ENCODE measurements at regions not wholly inside any gene's neighbourhood (a gene's known extent, or its start where the extent isn't known, plus 50 kb on each side); places are given as distances from the start of the nearest gene placed in this dataset.
"Not testable (repeated sequence)": the region's sequence is repeated elsewhere in the genome, so short reads cannot be mapped to it uniquely, and the experiment has no call there.

DNA sequence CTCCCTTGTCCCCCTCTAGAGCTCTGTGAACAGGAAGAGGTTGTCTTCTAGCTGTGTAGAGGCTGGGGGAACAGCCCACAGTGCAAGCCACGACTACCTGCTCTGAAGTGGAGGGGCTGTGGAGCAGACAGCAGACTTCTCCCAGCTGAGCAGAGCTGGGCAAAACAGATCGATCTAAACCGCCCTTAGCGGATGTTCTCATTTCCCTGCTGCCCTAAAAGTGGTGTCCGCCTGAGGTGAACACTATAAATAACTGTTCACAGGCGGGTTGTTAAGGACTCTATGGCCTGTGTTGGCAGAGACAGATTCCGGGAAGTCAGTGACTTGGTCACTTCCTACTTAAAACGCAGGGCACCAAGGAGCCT lies 203.2 kb downstream of the RHOU start:
- Mint-ChIP-seq H3K36me3 (ENCODE audit: low read depth) (no peaks in the 10 kb centered on the region), H3K27me3 (peaks cover 3% of the 10 kb centered on the region), H3K4me3 (no peak overlapping the region), H3K9me3 (no peaks in the 10 kb centered on the region), H3K27ac (peak overlapping the region; percentile 69), H3K4me1 (ENCODE audit: low read depth) (peaks cover 82% of the 10 kb centered on the region)
- intact Hi-C loops (cut with micrococcal nuclease), result no loop called here

DNA sequence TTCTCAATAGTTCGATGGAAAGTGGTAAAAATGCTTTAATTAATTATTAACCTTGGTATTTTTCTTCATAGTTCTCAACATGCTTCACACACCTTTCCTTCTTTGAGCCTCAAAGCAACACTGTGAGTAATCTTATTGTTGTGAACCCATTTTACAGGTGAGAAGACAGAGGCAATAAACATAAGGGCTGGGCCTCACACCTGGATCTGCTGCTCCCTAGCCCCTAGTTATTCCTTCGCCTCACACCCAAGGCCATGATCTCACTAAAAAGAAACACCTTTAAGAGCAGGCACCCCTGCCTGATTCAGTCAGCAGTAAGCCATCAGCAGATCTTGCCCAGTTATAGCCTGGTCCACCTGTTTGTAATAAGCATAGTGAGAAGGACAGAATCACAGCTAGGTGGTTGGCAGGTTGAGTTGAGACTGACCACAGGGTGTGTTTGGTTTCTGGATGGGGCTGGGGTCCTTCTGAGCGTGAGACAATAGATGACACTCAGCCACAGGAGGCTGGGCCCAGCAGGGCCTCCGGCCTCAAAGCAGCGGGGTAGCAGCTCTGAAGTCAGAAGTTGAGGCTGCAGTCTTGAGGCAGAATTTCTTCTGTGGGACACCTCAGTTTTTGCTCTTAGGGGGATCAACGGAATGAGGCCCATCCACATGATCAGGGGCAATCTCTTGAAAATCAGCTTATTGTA lies 203.9 kb downstream of the RHOU start:
- Mint-ChIP-seq H3K36me3 (ENCODE audit: low read depth) (no peaks in the 10 kb centered on the region), H3K4me3 (no peak overlapping the region), H3K4me1 (ENCODE audit: low read depth) (peaks cover 83% of the 10 kb centered on the region), H3K27ac (peak overlapping the region; percentile 69), H3K27me3 (no peaks in the 10 kb centered on the region), H3K9me3 (no peaks in the 10 kb centered on the region)
- intact Hi-C loops (cut with micrococcal nuclease), result no loop called here

DNA sequence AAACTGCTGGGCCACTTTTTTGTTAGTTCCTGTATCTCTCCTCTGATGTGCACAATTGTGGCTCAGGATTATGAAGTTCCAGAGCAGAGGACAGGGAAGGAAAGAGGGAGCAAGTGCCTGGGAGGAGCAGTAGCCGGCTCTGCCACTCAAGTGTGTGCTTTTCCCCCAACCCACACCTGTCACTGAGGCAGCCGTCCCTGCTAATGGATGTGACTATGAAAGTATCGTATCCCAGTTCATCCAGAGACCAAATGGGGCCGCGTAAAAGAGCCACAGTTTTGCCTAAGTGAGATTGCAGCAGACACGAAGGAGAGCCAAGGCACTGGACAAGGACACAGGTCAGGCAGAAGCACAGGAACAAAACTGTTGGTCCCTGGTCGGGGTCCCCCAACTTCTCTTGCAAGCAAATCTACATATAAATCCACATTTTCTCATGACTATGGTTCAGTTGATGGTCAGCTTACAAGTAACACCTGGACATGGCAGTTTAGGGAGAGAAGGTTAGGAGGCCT lies 204.7 kb downstream of the RHOU start:
- Mint-ChIP-seq H3K4me3 (no peak overlapping the region), H3K27ac (peak overlapping the region; percentile 55), H3K4me1 (ENCODE audit: low read depth) (peaks cover 90% of the 10 kb centered on the region), H3K9me3 (no peaks in the 10 kb centered on the region), H3K36me3 (ENCODE audit: low read depth) (no peaks in the 10 kb centered on the region), H3K27me3 (no peaks in the 10 kb centered on the region)
- intact Hi-C loops (cut with micrococcal nuclease), result loop anchor here (10.0 kb wide), 4 partner anchors 45 to 205 kb away; partner anchors contain the start of gene RHOU

DNA sequence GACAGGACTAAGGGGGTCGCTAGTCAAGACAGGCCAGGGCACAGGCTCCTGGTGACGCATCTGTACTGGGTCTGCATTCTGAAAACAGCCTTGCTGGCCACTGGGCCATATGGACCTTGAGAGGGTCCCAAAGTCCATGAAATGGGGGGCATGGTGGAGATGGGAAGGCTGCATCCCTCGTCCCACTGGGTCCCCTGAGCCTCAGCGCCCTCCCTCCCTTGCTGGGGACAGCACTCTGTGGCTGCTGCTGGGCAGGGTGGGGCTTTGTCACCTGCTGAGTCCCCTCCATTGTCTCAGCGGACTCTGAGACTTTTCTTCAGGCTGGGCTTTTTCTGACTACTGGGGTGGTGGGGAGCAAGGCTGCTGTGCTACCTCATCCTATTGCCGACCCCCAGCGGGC lies 205.2 kb downstream of the RHOU start:
- no peaks in the 10 kb centered on the region for H3K9me3 Mint-ChIP-seq
- intact Hi-C loops (cut with micrococcal nuclease), result loop anchor here (10.0 kb wide), 4 partner anchors 46 to 206 kb away; partner anchors contain the start of gene RHOU
- H3K27me3 Mint-ChIP-seq, result no peaks in the 10 kb centered on the region
- H3K27ac Mint-ChIP-seq, result peak overlapping the region; percentile 55
- H3K36me3 Mint-ChIP-seq (ENCODE audit: low read depth), result no peaks in the 10 kb centered on the region
- no peak overlapping the region for H3K4me3 Mint-ChIP-seq
- H3K4me1 Mint-ChIP-seq (ENCODE audit: low read depth), result peaks cover 94% of the 10 kb centered on the region

DNA sequence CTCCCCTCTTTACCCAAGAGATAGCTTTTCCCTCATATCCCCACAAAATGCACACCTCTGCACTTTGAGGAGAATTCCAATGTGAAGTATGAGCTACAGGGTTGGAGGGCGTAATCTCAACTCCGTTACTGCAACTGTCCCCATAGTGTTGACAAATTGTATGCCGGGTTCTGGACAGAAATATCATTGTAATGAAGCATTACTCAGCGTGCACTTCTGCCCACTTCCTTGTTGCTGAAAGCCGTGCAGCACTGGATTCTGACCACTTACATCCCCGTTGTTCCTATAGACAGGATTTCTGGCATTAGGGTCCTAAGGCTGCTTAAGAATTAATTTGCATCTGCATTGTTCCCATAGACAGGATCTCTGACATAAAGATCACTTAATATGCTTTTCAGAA lies 205.6 kb downstream of the RHOU start:
- H3K36me3 Mint-ChIP-seq (ENCODE audit: low read depth), result no peaks in the 10 kb centered on the region
- peaks cover 94% of the 10 kb centered on the region for H3K4me1 Mint-ChIP-seq (ENCODE audit: low read depth)
- intact Hi-C loops (cut with micrococcal nuclease), result loop anchor here (10.0 kb wide), 4 partner anchors 46 to 206 kb away; partner anchors contain the start of gene RHOU
- H3K4me3 Mint-ChIP-seq, result no peak overlapping the region
- H3K27me3 Mint-ChIP-seq, result no peaks in the 10 kb centered on the region
- H3K9me3 Mint-ChIP-seq, result no peaks in the 10 kb centered on the region
- peak overlapping the region; percentile 55 for H3K27ac Mint-ChIP-seq

DNA sequence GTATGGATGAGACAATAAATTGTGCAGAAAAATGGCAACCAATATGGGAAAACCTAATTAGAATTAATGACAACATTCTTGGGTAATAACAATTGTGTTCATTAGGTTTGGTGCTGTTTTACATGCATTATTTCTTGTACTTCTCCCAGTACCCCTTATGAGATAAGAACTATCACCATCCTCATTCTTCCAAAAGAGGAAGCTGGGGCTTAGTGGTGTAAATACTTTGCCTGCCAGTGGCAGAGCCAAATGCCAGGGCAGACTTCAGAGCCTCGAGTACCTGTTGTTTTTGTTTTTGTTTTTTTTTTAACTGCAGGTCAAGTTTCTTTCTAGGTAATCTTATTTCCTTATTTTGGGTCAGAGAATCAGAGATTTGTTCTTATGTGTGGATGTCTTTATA lies 206.4 kb downstream of the RHOU start:
- intact Hi-C loops (cut with micrococcal nuclease), result loop anchor here (10.0 kb wide), 4 partner anchors 47 to 207 kb away; partner anchors contain the start of gene RHOU
- Mint-ChIP-seq H3K27me3 (no peaks in the 10 kb centered on the region), H3K9me3 (no peaks in the 10 kb centered on the region), H3K27ac (peak overlapping the region; percentile 55), H3K4me3 (no peak overlapping the region), H3K4me1 (ENCODE audit: low read depth) (peaks cover 90% of the 10 kb centered on the region), H3K36me3 (ENCODE audit: low read depth) (no peaks in the 10 kb centered on the region)

DNA sequence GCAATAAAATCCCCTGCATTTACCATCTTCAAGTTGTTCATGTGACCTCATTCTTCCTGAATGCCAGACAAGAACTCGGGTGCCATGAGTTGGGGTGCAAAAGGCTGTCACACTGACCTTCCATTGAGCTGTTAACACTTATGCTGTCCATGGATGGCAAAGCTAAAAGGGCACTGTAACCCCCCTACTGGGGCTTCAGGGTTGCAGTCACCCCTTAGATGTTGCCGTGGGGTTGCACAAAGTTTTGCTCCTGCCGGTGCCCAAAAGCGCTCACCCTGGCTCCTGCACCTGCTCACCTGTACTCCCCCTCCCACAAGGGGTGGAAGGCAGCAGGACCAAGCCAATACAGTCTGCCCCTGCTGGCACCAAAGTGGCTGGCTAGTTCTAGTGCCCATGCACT lies 208.2 kb downstream of the RHOU start:
- Mint-ChIP-seq H3K27me3 (no peaks in the 10 kb centered on the region), H3K4me1 (ENCODE audit: low read depth) (peaks cover 72% of the 10 kb centered on the region), H3K36me3 (ENCODE audit: low read depth) (no peaks in the 10 kb centered on the region), H3K27ac (no peak overlapping the region), H3K4me3 (no peak overlapping the region), H3K9me3 (no peaks in the 10 kb centered on the region)
- intact Hi-C loops (cut with micrococcal nuclease), result loop anchor here (10.0 kb wide), 4 partner anchors 49 to 209 kb away; partner anchors contain the start of gene RHOU

DNA sequence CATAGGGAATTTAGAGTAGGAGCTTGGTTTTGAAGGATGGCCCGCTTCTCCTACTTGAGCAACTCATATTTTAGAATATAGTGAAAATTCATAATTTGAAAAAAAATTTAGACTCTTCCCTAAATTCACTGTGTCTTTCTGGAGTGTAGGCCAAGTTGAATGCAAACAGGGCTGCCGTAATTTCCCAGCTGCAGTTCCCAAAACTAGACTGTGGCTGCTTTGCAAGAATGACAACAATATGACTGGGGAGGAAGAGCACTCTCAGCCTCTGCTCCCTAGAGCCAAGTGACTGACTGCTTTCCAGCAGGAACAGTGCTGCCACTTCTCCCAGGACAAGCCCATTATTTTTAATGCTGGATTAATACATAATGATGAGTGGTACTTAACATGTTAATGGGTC lies 209.0 kb downstream of the RHOU start:
- Mint-ChIP-seq H3K27ac (no peak overlapping the region), H3K27me3 (no peaks in the 10 kb centered on the region), H3K4me3 (no peak overlapping the region), H3K9me3 (no peaks in the 10 kb centered on the region), H3K36me3 (ENCODE audit: low read depth) (no peaks in the 10 kb centered on the region), H3K4me1 (ENCODE audit: low read depth) (peaks cover 64% of the 10 kb centered on the region)
- intact Hi-C loops (cut with micrococcal nuclease), result loop anchor here (10.0 kb wide), 4 partner anchors 49 to 209 kb away; partner anchors contain the start of gene RHOU

DNA sequence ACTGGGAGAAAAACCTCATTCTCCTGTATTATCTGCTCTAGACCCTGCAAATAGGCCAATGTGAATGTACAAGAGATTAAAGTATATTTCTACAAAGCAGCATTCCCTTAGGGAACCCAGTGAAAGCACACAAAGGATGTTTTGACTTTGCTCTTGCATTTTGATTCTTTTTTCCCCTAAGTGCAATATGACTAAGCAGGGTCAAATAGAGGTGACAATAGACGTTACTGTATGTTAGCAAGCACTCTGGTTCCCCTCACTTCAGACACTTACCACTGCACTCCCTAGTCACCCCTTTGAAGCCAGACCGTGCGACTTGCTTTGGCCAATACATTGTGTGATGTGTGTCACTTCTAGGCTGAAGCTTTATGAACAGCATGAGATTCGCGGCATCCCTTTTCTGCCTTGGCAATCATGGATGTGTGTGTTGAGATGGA lies 209.7 kb downstream of the RHOU start:
- H3K36me3 Mint-ChIP-seq (ENCODE audit: low read depth), result no peaks in the 10 kb centered on the region
- no peak overlapping the region for H3K4me3 Mint-ChIP-seq
- peaks cover 57% of the 10 kb centered on the region for H3K4me1 Mint-ChIP-seq (ENCODE audit: low read depth)
- no peaks in the 10 kb centered on the region for H3K27me3 Mint-ChIP-seq
- H3K9me3 Mint-ChIP-seq, result no peaks in the 10 kb centered on the region
- no peak overlapping the region for H3K27ac Mint-ChIP-seq
- intact Hi-C loops (cut with micrococcal nuclease), result loop anchor here (10.0 kb wide), 4 partner anchors 50 to 210 kb away; partner anchors contain the start of gene RHOU

DNA sequence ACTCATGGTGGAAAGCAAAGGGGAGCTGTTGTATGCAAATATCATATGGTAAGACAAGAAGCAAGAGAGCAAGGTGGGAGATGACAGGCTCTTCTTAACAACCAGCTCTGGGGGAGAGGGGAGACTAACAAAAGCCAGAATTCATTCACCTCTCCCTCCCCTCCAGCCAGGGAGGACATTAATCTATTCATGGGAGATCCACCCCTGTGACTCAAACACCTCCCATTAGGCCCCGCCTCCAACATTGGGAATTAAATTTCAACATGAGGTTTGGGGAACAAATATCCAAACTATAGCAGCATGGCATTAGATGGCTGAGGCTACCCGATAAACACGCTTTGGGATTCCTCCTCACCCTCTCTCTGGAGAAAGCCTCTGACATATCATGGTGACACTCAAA lies 210.6 kb downstream of the RHOU start:
- H3K27me3 Mint-ChIP-seq, result no peaks in the 10 kb centered on the region
- H3K27ac Mint-ChIP-seq, result no peak overlapping the region
- H3K9me3 Mint-ChIP-seq, result no peaks in the 10 kb centered on the region
- no peaks in the 10 kb centered on the region for H3K36me3 Mint-ChIP-seq (ENCODE audit: low read depth)
- H3K4me3 Mint-ChIP-seq, result no peak overlapping the region
- intact Hi-C loops (cut with micrococcal nuclease), result loop anchor here (10.0 kb wide), 4 partner anchors 49 to 211 kb away; partner anchors contain the start of gene RHOU
- peaks cover 48% of the 10 kb centered on the region for H3K4me1 Mint-ChIP-seq (ENCODE audit: low read depth)

DNA sequence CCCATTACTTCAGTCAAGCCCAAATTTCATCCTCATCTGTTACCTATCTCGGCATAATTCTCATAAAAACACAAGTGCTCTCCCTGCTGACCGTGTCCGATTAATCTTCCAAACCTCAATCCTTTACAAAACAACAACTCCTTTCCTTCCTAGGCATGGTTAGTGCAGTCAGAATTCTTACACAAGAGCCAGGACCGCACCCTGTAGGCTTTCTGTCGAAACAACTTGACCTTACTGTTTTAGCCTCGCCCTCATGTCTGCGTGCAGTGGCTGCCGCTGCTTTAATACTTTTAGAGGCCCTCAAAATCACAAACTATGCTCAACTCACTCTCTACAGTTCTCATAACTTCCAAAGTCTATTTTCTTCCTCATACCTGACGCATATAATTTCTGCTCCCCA lies 214.3 kb downstream of the RHOU start:
- H3K27ac Mint-ChIP-seq; H3K27me3 Mint-ChIP-seq; H3K4me3 Mint-ChIP-seq; H3K36me3 Mint-ChIP-seq (ENCODE audit: low read depth); H3K9me3 Mint-ChIP-seq: not testable (repeated sequence)
- H3K4me1 Mint-ChIP-seq (ENCODE audit: low read depth), result peaks cover 15% of the 10 kb centered on the region
- intact Hi-C loops (cut with micrococcal nuclease), result loop anchor here (10.0 kb wide), 4 partner anchors 45 to 215 kb away; partner anchors contain the start of gene RHOU

DNA sequence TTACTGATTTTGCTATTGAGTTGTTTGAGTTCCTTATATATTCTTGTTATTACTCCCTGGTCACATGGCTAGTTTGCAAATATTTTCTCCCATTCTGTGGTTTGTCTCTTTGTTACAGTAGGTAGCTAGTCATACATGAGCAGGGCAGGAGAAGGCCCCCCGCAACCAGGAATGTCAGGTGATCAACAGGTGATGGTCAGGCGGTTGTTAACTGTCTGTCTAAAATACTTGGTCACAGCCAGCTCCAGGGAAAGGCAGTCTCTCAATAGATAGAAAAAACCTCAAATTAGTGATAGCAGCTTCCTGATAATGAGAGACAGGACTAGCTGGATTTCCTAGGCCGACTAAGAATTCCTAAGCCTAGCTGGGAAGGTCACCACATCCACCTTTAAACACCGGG lies 217.9 kb downstream of the RHOU start:
- H3K4me1 Mint-ChIP-seq (ENCODE audit: low read depth), result peaks cover 1% of the 10 kb centered on the region
- no peak overlapping the region for H3K4me3 Mint-ChIP-seq
- H3K27me3 Mint-ChIP-seq, result no peaks in the 10 kb centered on the region
- H3K27ac Mint-ChIP-seq, result no peak overlapping the region
- no peaks in the 10 kb centered on the region for H3K36me3 Mint-ChIP-seq (ENCODE audit: low read depth)
- intact Hi-C loops (cut with micrococcal nuclease), result no loop called here
- no peaks in the 10 kb centered on the region for H3K9me3 Mint-ChIP-seq

DNA sequence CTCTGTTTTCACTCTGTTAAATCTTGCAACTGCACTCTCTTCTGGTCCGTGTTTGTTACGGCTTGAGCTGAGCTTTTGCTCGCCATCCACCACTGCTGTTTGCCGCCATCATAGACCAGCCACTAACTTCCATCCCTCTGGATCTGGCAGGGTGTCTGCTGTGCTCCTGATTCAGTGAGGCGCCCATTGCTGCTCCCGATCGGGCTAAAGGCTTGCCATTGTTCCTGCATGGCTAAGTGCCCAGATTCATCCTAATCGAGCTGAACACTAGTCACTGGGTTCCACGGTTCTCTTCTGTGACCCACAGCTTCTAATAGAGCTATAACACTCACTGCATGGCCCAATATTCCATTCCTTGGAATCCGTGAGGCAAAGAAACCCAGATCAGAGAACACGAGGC lies 218.5 kb downstream of the RHOU start:
- H3K9me3 Mint-ChIP-seq; H3K27me3 Mint-ChIP-seq; H3K27ac Mint-ChIP-seq; H3K4me3 Mint-ChIP-seq; intact Hi-C loops (cut with micrococcal nuclease); H3K36me3 Mint-ChIP-seq (ENCODE audit: low read depth); H3K4me1 Mint-ChIP-seq (ENCODE audit: low read depth): not testable (repeated sequence)

DNA sequence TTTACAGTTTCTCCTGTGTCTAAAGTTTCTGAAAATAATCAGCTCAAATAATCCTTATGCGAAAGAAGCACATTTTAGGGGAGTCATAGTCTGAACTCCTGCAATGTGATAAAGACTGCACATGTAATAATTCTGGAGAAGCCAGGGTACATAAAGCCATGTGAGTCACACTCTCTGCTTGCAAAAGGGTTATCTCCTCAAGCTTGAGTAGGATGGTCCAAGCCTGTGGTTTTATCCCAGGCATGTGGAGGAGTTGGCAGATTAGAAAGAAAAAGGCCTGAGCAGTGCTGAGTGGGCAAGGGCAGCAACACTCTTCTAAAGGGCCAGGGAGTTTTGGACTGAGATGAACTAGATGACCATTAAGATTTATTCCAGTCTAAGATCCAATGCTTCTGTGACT lies 220.4 kb downstream of the RHOU start:
- Mint-ChIP-seq H3K4me1 (ENCODE audit: low read depth) (peaks cover 20% of the 10 kb centered on the region), H3K9me3 (no peaks in the 10 kb centered on the region), H3K36me3 (ENCODE audit: low read depth) (no peaks in the 10 kb centered on the region), H3K27ac (no peak overlapping the region), H3K27me3 (no peaks in the 10 kb centered on the region), H3K4me3 (no peak overlapping the region)
- intact Hi-C loops (cut with micrococcal nuclease), result no loop called here
